H9 (cell line): ENCODE measurements at regions not wholly inside any gene's neighbourhood (a gene's known extent, or its start where the extent isn't known, plus 50 kb on each side); places are given as distances from the start of the nearest gene placed in this dataset.

Experiments
- DNase-seq: peaks from one replicate; pipeline ENCODE4 v3.0.0-alpha.2; 2017
- H2AFZ ChIP-seq: one replicate; pipeline ENCODE4 v1.6.1; 2013; ENCODE audit warnings: mild to moderate bottlenecking, low read length, control low read depth, moderate library complexity
- H2AK5ac ChIP-seq: 2 replicates; pipeline ENCODE4 v1.6.1; 2013; ENCODE audit warnings: low read length, control low read depth, mixed read lengths; ENCODE audit not compliant: insufficient read length
- H2BK120ac ChIP-seq: one replicate; pipeline ENCODE4 v1.6.1; 2013; ENCODE audit warnings: low read depth, mild to moderate bottlenecking, low read length, control low read depth, inconsistent platforms; ENCODE audit not compliant: poor library complexity, severe bottlenecking
- H2BK12ac ChIP-seq: 2 replicates; pipeline ENCODE4 v1.6.1; 2013; ENCODE audit warnings: low read length, control low read depth, mixed read lengths, low read depth; ENCODE audit not compliant: insufficient read length
- H2BK15ac ChIP-seq: 2 replicates; pipeline ENCODE4 v1.6.1; 2013; ENCODE audit warnings: low read depth, low read length, control low read depth
- H2BK20ac ChIP-seq: one replicate; pipeline ENCODE4 v1.6.1; 2013; ENCODE audit warnings: low read depth, mild to moderate bottlenecking, low read length, control low read depth, inconsistent platforms; ENCODE audit not compliant: poor library complexity, severe bottlenecking
- H2BK5ac ChIP-seq: 2 replicates; pipeline ENCODE4 v1.6.1; 2013; ENCODE audit warnings: low read length, control low read depth, mixed read lengths; ENCODE audit not compliant: insufficient read length
- H3K14ac ChIP-seq: 2 replicates; pipeline ENCODE4 v1.6.1; 2013; ENCODE audit warnings: low read length, control low read depth; ENCODE audit not compliant: insufficient read depth
- H3K18ac ChIP-seq: 2 replicates; pipeline ENCODE4 v1.6.1; 2013; ENCODE audit warnings: low read depth, mild to moderate bottlenecking, mixed read lengths, low read length, control low read depth; ENCODE audit not compliant: insufficient read length
- H3K23ac ChIP-seq: 2 replicates; pipeline ENCODE4 v1.6.1; 2013; ENCODE audit warnings: low read length, control low read depth, mixed read lengths, low read depth; ENCODE audit not compliant: insufficient read length
- H3K23me2 ChIP-seq: 2 replicates; pipeline ENCODE4 v1.6.1; 2013; ENCODE audit warnings: low read depth, mild to moderate bottlenecking, mixed read lengths, low read length, control low read depth; ENCODE audit not compliant: insufficient read length, poor library complexity, severe bottlenecking
- H3K27ac ChIP-seq: 2 replicates; pipeline ENCODE4 v1.5.1; 2013; ENCODE audit warnings: low read length, control low read depth, mixed read lengths, low read depth; ENCODE audit not compliant: insufficient read length
- H3K27me3 ChIP-seq: 2 replicates; pipeline ENCODE4 v1.6.1; 2013; ENCODE audit warnings: low read length, control low read depth, inconsistent platforms; ENCODE audit not compliant: insufficient read depth
- H3K4ac ChIP-seq: 2 replicates; pipeline ENCODE4 v1.6.1; 2013; ENCODE audit warnings: low read depth, mild to moderate bottlenecking, control low read depth, inconsistent platforms, low read length, moderate library complexity
- H3K4me1 ChIP-seq: 2 replicates; pipeline ENCODE4 v1.6.1; 2013; ENCODE audit warnings: low read length, control low read depth, inconsistent platforms; ENCODE audit not compliant: insufficient read depth
- H3K4me2 ChIP-seq: 2 replicates; pipeline ENCODE4 v1.6.1; 2013; ENCODE audit warnings: low read length, control low read depth, mixed read lengths; ENCODE audit not compliant: insufficient read length, insufficient read depth
- H3K56ac ChIP-seq: 2 replicates; pipeline ENCODE4 v1.6.1; 2013; ENCODE audit warnings: low read depth, mild to moderate bottlenecking, mixed read lengths, low read length, control low read depth; ENCODE audit not compliant: insufficient read length
- H3K79me1 ChIP-seq: 2 replicates; pipeline ENCODE4 v1.6.1; 2013; ENCODE audit warnings: low read depth, mild to moderate bottlenecking, moderate library complexity, low read length, control low read depth, inconsistent platforms; ENCODE audit not compliant: insufficient read depth, poor library complexity, severe bottlenecking
- H3K79me2 ChIP-seq: 2 replicates; pipeline ENCODE4 v1.6.1; 2013; ENCODE audit warnings: low read length, control low read depth, inconsistent platforms; ENCODE audit not compliant: insufficient read depth
- H3K9ac ChIP-seq: 2 replicates; pipeline ENCODE4 v1.6.1; 2013; ENCODE audit warnings: low read length, control low read depth, mixed read lengths; ENCODE audit not compliant: insufficient read length; ENCODE audit errors: extremely low read depth
- H3K9me3 ChIP-seq: one replicate; pipeline ENCODE4 v1.6.1; 2013; ENCODE audit warnings: low read depth, low read length, inconsistent platforms; ENCODE audit not compliant: control insufficient read depth
- H3T11ph ChIP-seq: one replicate; pipeline ENCODE4 v1.6.1; 2013; ENCODE audit warnings: mild to moderate bottlenecking, low read length, control low read depth, inconsistent platforms
- H4K20me1 ChIP-seq: one replicate; pipeline ENCODE4 v1.6.1; 2013; ENCODE audit not compliant: control insufficient read depth, insufficient read length, insufficient read depth
- H4K5ac ChIP-seq: 2 replicates; pipeline ENCODE4 v1.6.1; 2013; ENCODE audit warnings: low read depth, mild to moderate bottlenecking, mixed read lengths, low read length, control low read depth; ENCODE audit not compliant: insufficient read length
- H4K8ac ChIP-seq: replicated peaks from 2 replicates; pipeline ENCODE4 v1.6.1; 2013; ENCODE audit warnings: low read length, control low read depth, mixed read lengths, low read depth; ENCODE audit not compliant: insufficient read length
- H4K91ac ChIP-seq: 2 replicates; pipeline ENCODE4 v1.6.1; 2013; ENCODE audit warnings: low read depth, mild to moderate bottlenecking, moderate library complexity, mixed read lengths, low read length, control low read depth; ENCODE audit not compliant: insufficient read length
- H3K27ac Mint-ChIP-seq, 3 experiments: 2 replicates in 2 of 3; 3 replicates in 1 of 3; pipeline ENCODE4 v1.8.0; 2020 to 2021; ENCODE audit warnings: mixed read lengths in 3 of 3, mild to moderate bottlenecking in 1 of 3, moderate library complexity in 1 of 3
- H3K27me3 Mint-ChIP-seq: 2 replicates; pipeline ENCODE4 v1.8.0; 2021; ENCODE audit warnings: low read depth, mild to moderate bottlenecking, moderate library complexity, mixed read lengths
- H3K36me3 Mint-ChIP-seq, 3 experiments: 2 replicates in 2 of 3; 3 replicates in 1 of 3; pipeline ENCODE4 v1.8.0; 2020 to 2021; ENCODE audit warnings: low read depth in 3 of 3, mixed read lengths in 3 of 3; ENCODE audit not compliant: insufficient read depth in 1 of 3
- H3K4me1 Mint-ChIP-seq, 2 experiments: 2 replicates each; pipeline ENCODE4 v1.8.0; 2020; ENCODE audit warnings: mixed read lengths in 2 of 2
- H3K4me3 Mint-ChIP-seq, 2 experiments: 2 replicates in 1 of 2; 3 replicates in 1 of 2; pipeline ENCODE4 v1.8.0; 2020 to 2021; ENCODE audit warnings: mild to moderate bottlenecking in 2 of 2, mixed read lengths in 2 of 2, moderate library complexity in 1 of 2
- H3K9me3 Mint-ChIP-seq, 2 experiments: 2 replicates in 1 of 2; 3 replicates in 1 of 2; pipeline ENCODE4 v1.8.0; 2020; ENCODE audit warnings: mild to moderate bottlenecking in 2 of 2, mixed read lengths in 2 of 2, moderate library complexity in 1 of 2
- CTCF ChIP-seq: fragments of 200-600 bp; sonication (generic); conservative IDR thresholded peaks from 3 replicates; pipeline ENCODE4 v1.8.0; 2021; ENCODE audit warnings: antibody characterized with exemption, mild to moderate bottlenecking
- WGBS: extraction: QIAGEN DNeasy Blood & Tissue Kit; methylation state at CpG from one replicate; pipeline ENCODE4 v1.1.7; 2013; ENCODE audit warnings: missing lambda C conversion rate, low lambda C conversion rate, mixed read lengths; ENCODE audit not compliant: insufficient read length; ENCODE audit errors: extremely low coverage; 5-methylcytosine and 5-hydroxymethylcytosine counted together

DNA sequence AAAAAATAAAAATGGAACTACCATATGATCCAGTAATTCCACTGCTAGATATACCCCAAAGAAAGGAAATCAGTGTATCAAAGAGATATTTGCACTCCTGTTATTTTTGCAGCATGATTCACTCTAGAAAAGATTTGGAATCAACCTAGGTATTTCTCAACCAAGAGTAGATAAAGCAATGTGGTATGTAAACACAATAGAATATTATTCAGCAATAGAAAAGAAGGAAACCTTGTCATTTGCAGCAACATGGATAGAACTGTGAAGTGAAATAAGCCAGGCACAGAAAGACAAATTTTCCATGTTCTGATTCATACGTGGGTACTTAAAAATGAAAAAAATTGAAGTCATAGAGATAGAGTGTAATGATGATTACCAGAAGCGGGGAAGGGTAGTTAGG, 362.3 kb upstream of the EPHA5 start:
- no peak overlapping the region for H3K18ac ChIP-seq
- no peak for TF ChIP-seq CTCF
- no peak overlapping the region for H3K9ac ChIP-seq
- H3K23me2 ChIP-seq, result no peaks in the 10 kb centered on the region
- no peak overlapping the region for H4K91ac ChIP-seq
- no peaks in the 10 kb centered on the region for H3K79me1 ChIP-seq
- no peak overlapping the region for H3K27ac Mint-ChIP-seq
- no peak overlapping the region for H4K5ac ChIP-seq
- no peak overlapping the region for H2BK120ac ChIP-seq
- no peak overlapping the region for H3T11ph ChIP-seq
- H3K27me3 Mint-ChIP-seq, result no peaks in the 10 kb centered on the region
- no peaks in the 10 kb centered on the region for H3K36me3 Mint-ChIP-seq
- no peak overlapping the region for H3K4ac ChIP-seq
- no peak overlapping the region for H2BK15ac ChIP-seq
- no peak overlapping the region for H3K56ac ChIP-seq
- H3K4me2 ChIP-seq, result no peak overlapping the region
- no peak overlapping the region for H2AK5ac ChIP-seq
- WGBS, result no CpG with 5 or more reads among the region's 2 CpGs
- H3K27ac ChIP-seq, result no peak overlapping the region
- no peak overlapping the region for H2AFZ ChIP-seq
- H3K9me3 Mint-ChIP-seq, result peaks cover 0 to 2% of the 10 kb centered on the region in 2 experiments; a peak in 2 of 5 replicates
- H3K27me3 ChIP-seq, result no peaks in the 10 kb centered on the region
- H3K9me3 ChIP-seq, result no peaks in the 10 kb centered on the region
- H4K8ac ChIP-seq, result no peak overlapping the region
- H3K14ac ChIP-seq, result no peak overlapping the region
- H4K20me1 ChIP-seq, result no peaks in the 10 kb centered on the region
- no peak overlapping the region for H2BK12ac ChIP-seq
- DNase-seq, result no peak
- no peak overlapping the region for H3K23ac ChIP-seq
- no peak overlapping the region for H2BK5ac ChIP-seq
- H2BK20ac ChIP-seq, result no peak overlapping the region
- H3K4me1 ChIP-seq, result no peaks in the 10 kb centered on the region
- no peak overlapping the region for H3K4me3 Mint-ChIP-seq
- H3K4me1 Mint-ChIP-seq, result peaks cover 8 to 11% of the 10 kb centered on the region in 2 experiments
- H3K79me2 ChIP-seq, result no peaks in the 10 kb centered on the region
